IMR-90 (cell line): ENCODE measurements at regions not wholly inside any gene's neighbourhood (a gene's known extent, or its start where the extent isn't known, plus 50 kb on each side); places are given as distances from the start of the nearest gene placed in this dataset.

ENCODE experiments used
- ATAC-seq: fragments of 200-7000 bp; cut with Tn5 transposase; 2 replicates; pipeline ENCODE4 v1.9.1; 2020; ENCODE audit warnings: low read depth, mild to moderate bottlenecking, moderate library complexity
- BruUV-seq: library from RNA; stranded (reverse); fragments of 400-500 nt; replicated peaks from 2 replicates; lab custom pipeline; 2021; lab: Mats Ljungman, UMichigan
- CTCF ChIA-PET: fragments of 300-600 bp; formaldehyde crosslinking; extraction: SDS; loops from one replicate; lab custom pipeline; 2021; ENCODE audit warnings: antibody characterized with exemption; lab: Yijun Ruan, JAX
- POLR2A ChIA-PET: fragments of 300-600 bp; sonication (Branson Sonifier 250); formaldehyde crosslinking; loops from one replicate; lab custom pipeline; 2022; ENCODE audit warnings: antibody characterized with exemption; ENCODE audit not compliant: unreplicated experiment; lab: Charles Lee
- DNase-seq: peaks from one replicate; pipeline ENCODE4 v3.0.0; 2013
- H2AFZ ChIP-seq: replicated peaks from 2 replicates; pipeline ENCODE3; 2013; ENCODE audit warnings: low read length, mild to moderate bottlenecking; ENCODE audit not compliant: poor library complexity
- H2AK5ac ChIP-seq: 2 replicates; pipeline ENCODE4 v1.6.1; 2013; ENCODE audit warnings: low read depth, low read length, inconsistent platforms
- H2AK9ac ChIP-seq: replicated peaks from 2 replicates; pipeline ENCODE3; 2013; ENCODE audit warnings: mild to moderate bottlenecking, low read depth, low read length, moderate library complexity; ENCODE audit not compliant: poor library complexity
- H2BK120ac ChIP-seq: 2 replicates; pipeline ENCODE4 v1.6.1; 2013; ENCODE audit warnings: low read depth, low read length, inconsistent platforms
- H2BK15ac ChIP-seq: 3 replicates; pipeline ENCODE4 v1.6.1; 2013; ENCODE audit warnings: low read depth, low read length, inconsistent platforms
- H2BK20ac ChIP-seq: 2 replicates; pipeline ENCODE4 v1.6.1; 2013; ENCODE audit warnings: low read depth, mild to moderate bottlenecking, inconsistent platforms, low read length, moderate library complexity
- H2BK5ac ChIP-seq: 2 replicates; pipeline ENCODE4 v1.6.1; 2013; ENCODE audit warnings: mild to moderate bottlenecking, low read depth, low read length, inconsistent platforms; ENCODE audit not compliant: poor library complexity, severe bottlenecking
- H3K14ac ChIP-seq: replicated peaks from 2 replicates; pipeline ENCODE4 v1.6.1; 2013; ENCODE audit warnings: low read depth, low read length, inconsistent platforms
- H3K18ac ChIP-seq: 2 replicates; pipeline ENCODE4 v1.6.1; 2013; ENCODE audit warnings: low read depth, low read length, control low read depth
- H3K23ac ChIP-seq: 2 replicates; pipeline ENCODE4 v1.6.1; 2013; ENCODE audit warnings: low read depth, low read length, inconsistent platforms
- H3K27ac ChIP-seq: 2 replicates; pipeline ENCODE4 v1.5.1; 2013; ENCODE audit warnings: mild to moderate bottlenecking, control low read depth, low read length; ENCODE audit not compliant: insufficient read depth
- H3K27me3 ChIP-seq: 2 replicates; pipeline ENCODE4 v1.6.1; 2013; ENCODE audit warnings: low read length; ENCODE audit not compliant: control insufficient read depth, insufficient read depth
- H3K36me3 ChIP-seq: 2 replicates; pipeline ENCODE4 v1.6.1; 2013; ENCODE audit warnings: low read length, mixed read lengths; ENCODE audit not compliant: control insufficient read depth, insufficient read depth
- H3K4ac ChIP-seq: 2 replicates; pipeline ENCODE4 v1.6.1; 2013; ENCODE audit warnings: low read depth, low read length, inconsistent platforms
- H3K4me1 ChIP-seq: 2 replicates; pipeline ENCODE4 v1.6.1; 2013; ENCODE audit warnings: low read length, mixed read lengths; ENCODE audit not compliant: control insufficient read depth, insufficient read depth
- H3K4me2 ChIP-seq: 2 replicates; pipeline ENCODE4 v1.6.1; 2013; ENCODE audit warnings: low read depth, mild to moderate bottlenecking, control low read depth, low read length, moderate library complexity
- H3K4me3 ChIP-seq: 2 replicates; pipeline ENCODE4 v1.5.1; 2013; ENCODE audit warnings: low read depth, mild to moderate bottlenecking, control low read depth, low read length, moderate library complexity; ENCODE audit not compliant: insufficient read depth
- H3K56ac ChIP-seq: 2 replicates; pipeline ENCODE4 v1.6.1; 2013; ENCODE audit warnings: low read length, inconsistent platforms; ENCODE audit not compliant: insufficient read depth; ENCODE audit errors: extremely low read depth
- H3K79me1 ChIP-seq, 2 experiments: 2 replicates each; pipeline ENCODE4 v1.6.1; 2013; ENCODE audit warnings: low read length in 2 of 2, inconsistent platforms in 1 of 2, low read depth in 1 of 2
- H3K9ac ChIP-seq: 2 replicates; pipeline ENCODE4 v1.6.1; 2013; ENCODE audit warnings: low read depth, low read length, control low read depth
- H3K9me1 ChIP-seq: 2 replicates; pipeline ENCODE4 v1.6.1; 2013; ENCODE audit warnings: low read length, inconsistent platforms; ENCODE audit not compliant: insufficient read depth
- H3K9me3 ChIP-seq: 2 replicates; pipeline ENCODE4 v1.6.1; 2013; ENCODE audit warnings: low read length; ENCODE audit not compliant: control insufficient read depth, insufficient read depth
- H4K20me1 ChIP-seq: 2 replicates; pipeline ENCODE4 v1.6.1; 2013; ENCODE audit warnings: low read length, inconsistent platforms; ENCODE audit not compliant: insufficient read depth
- H4K5ac ChIP-seq: 2 replicates; pipeline ENCODE4 v1.6.1; 2013; ENCODE audit warnings: mild to moderate bottlenecking, low read depth, low read length, control low read depth
- H4K8ac ChIP-seq, 2 experiments: 2 replicates each; pipeline ENCODE4 v1.6.1; 2013; ENCODE audit warnings: low read depth in 2 of 2, low read length in 2 of 2, control low read depth in 1 of 2, inconsistent platforms in 1 of 2
- H4K91ac ChIP-seq: 2 replicates; pipeline ENCODE4 v1.6.1; 2013; ENCODE audit warnings: low read depth, low read length, inconsistent platforms; ENCODE audit not compliant: insufficient read depth
- BHLHE40 ChIP-seq: fragments of 150-350 bp; IDR thresholded peaks from 2 replicates; pipeline ENCODE4 v1.6.1; 2016; ENCODE audit warnings: mild to moderate bottlenecking, low read depth, low read length
- CEBPB ChIP-seq: IDR thresholded peaks from 2 replicates; pipeline ENCODE4 v1.6.1; 2012; ENCODE audit warnings: low read depth, low read length, improper control_type of control experiment
- CHD1 ChIP-seq: IDR thresholded peaks from 2 replicates; pipeline ENCODE4 v1.6.1; 2012; ENCODE audit warnings: low read depth, low read length, improper control_type of control experiment
- FOS ChIP-seq: fragments of 150-350 bp; IDR thresholded peaks from 2 replicates; pipeline ENCODE4 v1.6.1; 2016; ENCODE audit warnings: low read depth, low read length
- MAFK ChIP-seq: IDR thresholded peaks from 2 replicates; pipeline ENCODE4 v1.6.1; 2012; ENCODE audit warnings: low read depth, low read length, improper control_type of control experiment
- MAZ ChIP-seq: IDR thresholded peaks from 2 replicates; pipeline ENCODE4 v1.6.1; 2012; ENCODE audit warnings: low read depth, mild to moderate bottlenecking, low read length, improper control_type of control experiment, moderate library complexity, borderline replicate concordance
- MXI1 ChIP-seq: IDR thresholded peaks from 2 replicates; pipeline ENCODE4 v1.6.1; 2012; ENCODE audit warnings: low read depth, mild to moderate bottlenecking, low read length, moderate library complexity, borderline replicate concordance
- NFE2L2 ChIP-seq: fragments of 150-350 bp; IDR thresholded peaks from 2 replicates; pipeline ENCODE4 v1.6.1; 2016; ENCODE audit warnings: low read depth, mild to moderate bottlenecking, low read length
- POLR2A ChIP-seq: IDR thresholded peaks from 2 replicates; pipeline ENCODE4 v1.6.1; 2012; ENCODE audit warnings: mild to moderate bottlenecking, low read depth, low read length
- RAD21 ChIP-seq: IDR thresholded peaks from 2 replicates; pipeline ENCODE4 v1.6.1; 2012; ENCODE audit warnings: low read length, improper control_type of control experiment
- RCOR1 ChIP-seq: IDR thresholded peaks from 2 replicates; pipeline ENCODE4 v1.6.1; 2012; ENCODE audit warnings: mild to moderate bottlenecking, low read length, improper control_type of control experiment; ENCODE audit not compliant: insufficient replicate concordance
- RFX5 ChIP-seq: IDR thresholded peaks from 2 replicates; pipeline ENCODE4 v1.8.0; 2012; ENCODE audit warnings: low read depth, mild to moderate bottlenecking, low read length, moderate library complexity
- SMC3 ChIP-seq: fragments of 150-350 bp; IDR thresholded peaks from 2 replicates; pipeline ENCODE4 v1.6.1; 2016; ENCODE audit warnings: low read depth, mild to moderate bottlenecking, antibody characterized with exemption, low read length, moderate library complexity
- WGBS, 2 experiments: methylation state at CpG; one replicate each; pipeline versions ENCODE4 v1.1.5 to v1.1.7; 2013; ENCODE audit warnings: missing lambda C conversion rate in 2 of 2; ENCODE audit not compliant: insufficient read length in 1 of 2; ENCODE audit errors: extremely low coverage in 2 of 2; 5-methylcytosine and 5-hydroxymethylcytosine counted together
- dilution Hi-C: fragments of 300-500 bp; cut with HindIII; formaldehyde crosslinking; loops from one replicate; pipeline ENCODE4 v1.14.3; 2018; ENCODE audit warnings: low sequenced_read_pairs; ENCODE audit not compliant: unreplicated experiment
- in situ Hi-C: fragments of 300-500 bp; cut with MboI; formaldehyde crosslinking; loops from 3 replicates; pipeline ENCODE4 v1.14.3; 2019; ENCODE audit warnings: low sequenced_read_pairs, inconsistent platforms, mixed read lengths
- intact Hi-C: fragments of 100-400 bp; cut with micrococcal nuclease; formaldehyde crosslinking; loops from 2 replicates; pipeline ENCODE4 v1.10.0; 2022
- TF ChIP-seq, protein P1 (sequence below): conservative IDR thresholded peaks from 2 replicates; pipeline ENCODE4 v1.5.1; 2012; ENCODE audit warnings: mild to moderate bottlenecking, low read depth, low read length, improper control_type of control experiment
- TF ChIP-seq, protein P2 (sequence below): fragments of 150-350 bp; IDR thresholded peaks from 2 replicates; pipeline ENCODE4 v1.6.1; 2017; ENCODE audit warnings: mild to moderate bottlenecking, antibody characterized with exemption, low read length, low read depth
- TF ChIP-seq, protein P3 (sequence below): fragments of 150-350 bp; IDR thresholded peaks from 2 replicates; pipeline ENCODE4 v1.6.1; 2016; ENCODE audit warnings: low read depth, mild to moderate bottlenecking, low read length, moderate library complexity, borderline replicate concordance

DNA sequence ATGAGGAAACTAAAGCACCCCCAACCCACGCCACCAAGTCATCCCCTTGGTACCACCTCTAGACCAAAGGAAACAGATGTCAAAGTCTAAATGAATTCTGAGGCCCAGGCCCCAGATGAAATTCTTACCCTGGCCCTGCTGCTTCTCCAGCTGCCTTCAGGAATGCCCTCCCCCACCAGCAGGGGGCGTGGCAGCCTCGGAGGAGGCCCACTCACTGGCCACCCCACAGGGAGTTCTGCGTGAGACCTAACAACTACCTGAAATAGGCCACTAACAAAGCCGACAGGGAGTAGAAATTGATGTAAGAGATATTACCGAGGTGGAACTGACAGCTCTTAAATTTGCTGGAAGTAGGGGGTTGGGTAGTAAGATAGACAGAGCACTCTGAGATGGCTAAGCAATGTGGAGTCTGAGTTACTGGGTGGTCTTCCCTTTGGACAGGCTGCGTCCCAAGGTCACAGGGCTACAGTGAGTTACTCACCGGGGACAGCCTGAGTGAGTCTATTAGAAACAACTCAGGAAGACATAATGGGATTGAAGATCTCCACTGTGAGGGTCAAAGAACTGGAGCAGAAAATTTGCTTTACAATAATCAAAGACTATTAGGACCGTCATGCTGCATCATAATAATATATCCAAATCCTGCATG is 240.7 kb downstream of the SHOX2 start:
- H2AFZ ChIP-seq, result no peak overlapping the region
- no peaks in the 10 kb centered on the region for H4K20me1 ChIP-seq
- H2AK5ac ChIP-seq, result no peak overlapping the region
- no peak overlapping the region for H3K4me2 ChIP-seq
- ATAC-seq (no peak), DNase-seq (no peak)
- in situ Hi-C loops, result no loop called here
- no TSS peak for BruUV-seq
- H4K91ac ChIP-seq, result no peak overlapping the region
- no peaks in the 10 kb centered on the region for H3K79me1 ChIP-seq
- no peak overlapping the region for H3K23ac ChIP-seq
- ChIA-PET CTCF (interaction anchor here (0.8 to 1.0 kb wide), 2 partner anchors 10 to 30 kb away, joined by 3 to 4 read pairs; no protein-coding TSS in a partner anchor), POLR2A (no interaction called here)
- dilution Hi-C loops, result no loop called here
- no peak overlapping the region for H3K56ac ChIP-seq
- H2BK15ac ChIP-seq, result no peak overlapping the region
- no peak overlapping the region for H3K4me3 ChIP-seq
- no peak overlapping the region for H2BK20ac ChIP-seq
- H3K9me1 ChIP-seq, result no peaks in the 10 kb centered on the region
- intact Hi-C loops, result loop anchor here (5.0 kb wide), 1 partner anchor 667 kb away; no protein-coding TSS in a partner anchor
- no peak overlapping the region for H2AK9ac ChIP-seq
- H3K4ac ChIP-seq, result no peak overlapping the region
- H3K14ac ChIP-seq, result no peak overlapping the region
- no peak overlapping the region for H3K9ac ChIP-seq
- H3K27me3 ChIP-seq, result no peaks in the 10 kb centered on the region
- H3K36me3 ChIP-seq, result no peaks in the 10 kb centered on the region
- WGBS, 2 experiments, result 80% methylated on average over 1 of the region's 9 CpGs; no CpG with 5 or more reads in 1 of the 2 experiments
- H3K4me1 ChIP-seq, result no peaks in the 10 kb centered on the region
- H2BK120ac ChIP-seq, result no peak overlapping the region
- no peak overlapping the region for H4K8ac ChIP-seq
- TF ChIP-seq FOS (no peak), RAD21 (peak; percentile 52), CEBPB (no peak), SMC3 (peak; percentile 36; the same call in 1 of the 2 replicates), CHD1 (no peak), MAZ (no peak), NFE2L2 (no peak), BHLHE40 (no peak), RFX5 (no peak), MXI1 (no peak), POLR2A (no peak), RCOR1 (no peak), MAFK (no peak)
- TF ChIP-seq, protein P1, sequence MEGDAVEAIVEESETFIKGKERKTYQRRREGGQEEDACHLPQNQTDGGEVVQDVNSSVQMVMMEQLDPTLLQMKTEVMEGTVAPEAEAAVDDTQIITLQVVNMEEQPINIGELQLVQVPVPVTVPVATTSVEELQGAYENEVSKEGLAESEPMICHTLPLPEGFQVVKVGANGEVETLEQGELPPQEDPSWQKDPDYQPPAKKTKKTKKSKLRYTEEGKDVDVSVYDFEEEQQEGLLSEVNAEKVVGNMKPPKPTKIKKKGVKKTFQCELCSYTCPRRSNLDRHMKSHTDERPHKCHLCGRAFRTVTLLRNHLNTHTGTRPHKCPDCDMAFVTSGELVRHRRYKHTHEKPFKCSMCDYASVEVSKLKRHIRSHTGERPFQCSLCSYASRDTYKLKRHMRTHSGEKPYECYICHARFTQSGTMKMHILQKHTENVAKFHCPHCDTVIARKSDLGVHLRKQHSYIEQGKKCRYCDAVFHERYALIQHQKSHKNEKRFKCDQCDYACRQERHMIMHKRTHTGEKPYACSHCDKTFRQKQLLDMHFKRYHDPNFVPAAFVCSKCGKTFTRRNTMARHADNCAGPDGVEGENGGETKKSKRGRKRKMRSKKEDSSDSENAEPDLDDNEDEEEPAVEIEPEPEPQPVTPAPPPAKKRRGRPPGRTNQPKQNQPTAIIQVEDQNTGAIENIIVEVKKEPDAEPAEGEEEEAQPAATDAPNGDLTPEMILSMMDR, result peak; percentile 43
- TF ChIP-seq, protein P2, sequence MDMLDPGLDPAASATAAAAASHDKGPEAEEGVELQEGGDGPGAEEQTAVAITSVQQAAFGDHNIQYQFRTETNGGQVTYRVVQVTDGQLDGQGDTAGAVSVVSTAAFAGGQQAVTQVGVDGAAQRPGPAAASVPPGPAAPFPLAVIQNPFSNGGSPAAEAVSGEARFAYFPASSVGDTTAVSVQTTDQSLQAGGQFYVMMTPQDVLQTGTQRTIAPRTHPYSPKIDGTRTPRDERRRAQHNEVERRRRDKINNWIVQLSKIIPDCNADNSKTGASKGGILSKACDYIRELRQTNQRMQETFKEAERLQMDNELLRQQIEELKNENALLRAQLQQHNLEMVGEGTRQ, result no peak
- TF ChIP-seq, protein P3, sequence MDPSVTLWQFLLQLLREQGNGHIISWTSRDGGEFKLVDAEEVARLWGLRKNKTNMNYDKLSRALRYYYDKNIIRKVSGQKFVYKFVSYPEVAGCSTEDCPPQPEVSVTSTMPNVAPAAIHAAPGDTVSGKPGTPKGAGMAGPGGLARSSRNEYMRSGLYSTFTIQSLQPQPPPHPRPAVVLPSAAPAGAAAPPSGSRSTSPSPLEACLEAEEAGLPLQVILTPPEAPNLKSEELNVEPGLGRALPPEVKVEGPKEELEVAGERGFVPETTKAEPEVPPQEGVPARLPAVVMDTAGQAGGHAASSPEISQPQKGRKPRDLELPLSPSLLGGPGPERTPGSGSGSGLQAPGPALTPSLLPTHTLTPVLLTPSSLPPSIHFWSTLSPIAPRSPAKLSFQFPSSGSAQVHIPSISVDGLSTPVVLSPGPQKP, result no peak
- no peak overlapping the region for H3K18ac ChIP-seq
- H4K5ac ChIP-seq, result no peak overlapping the region
- no peak overlapping the region for H2BK5ac ChIP-seq
- H3K9me3 ChIP-seq, result no peaks in the 10 kb centered on the region
- H3K27ac ChIP-seq, result no peak overlapping the region
